ENCODE measurements at regions not wholly inside any gene's neighbourhood (a gene's known extent, or its start where the extent isn't known, plus 50 kb on each side); places are given as distances from the start of the nearest gene placed in this dataset.

- H3K4me3 ChIP-seq (ENCODE audit: low read length) = no peak overlapping the region
- TF ChIP-seq ZNF274 (IDR thresholded peaks at IDR 0.05; ENCODE audit: low read depth, low read length) = no peak
Measured at GRCh38 chr4:124227981-124228380, 484.6 kb downstream of the ANKRD50 start.

- TF ChIP-seq ZNF274 (IDR thresholded peaks at IDR 0.05; ENCODE audit: low read depth, low read length) = no peak
- no peak overlapping the region for H3K4me3 ChIP-seq (ENCODE audit: low read length)
Measured at GRCh38 chr4:124230268-124230667, 482.3 kb downstream of the ANKRD50 start.

GRCh38 chr4:124234771-124235170, 477.8 kb downstream of the ANKRD50 start:
- H3K4me3 ChIP-seq (ENCODE audit: low read length) = no peak overlapping the region
- no peak for TF ChIP-seq ZNF274 (IDR thresholded peaks at IDR 0.05; ENCODE audit: low read depth, low read length)

GRCh38 chr4:124243671-124244366, 468.7 kb downstream of the ANKRD50 start:
- no peak for TF ChIP-seq ZNF274 (IDR thresholded peaks at IDR 0.05; ENCODE audit: low read depth, low read length)
- H3K4me3 ChIP-seq (ENCODE audit: low read length) = no peak overlapping the region

GRCh38 chr4:124253080-124253479, 459.5 kb downstream of the ANKRD50 start:
- no peak for TF ChIP-seq ZNF274 (IDR thresholded peaks at IDR 0.05; ENCODE audit: low read depth, low read length)
- H3K4me3 ChIP-seq (ENCODE audit: low read length) = no peak overlapping the region

- TF ChIP-seq ZNF274 (IDR thresholded peaks at IDR 0.05; ENCODE audit: low read depth, low read length) = no peak
- no peak overlapping the region for H3K4me3 ChIP-seq (ENCODE audit: low read length)
Measured at GRCh38 chr4:124262211-124263179, 450.0 kb downstream of the ANKRD50 start.

GRCh38 chr4:124265701-124266100, 446.8 kb downstream of the ANKRD50 start:
- H3K4me3 ChIP-seq (ENCODE audit: low read length) = no peak overlapping the region
- TF ChIP-seq ZNF274 (IDR thresholded peaks at IDR 0.05; ENCODE audit: low read depth, low read length) = no peak

- no peak for TF ChIP-seq ZNF274 (IDR thresholded peaks at IDR 0.05; ENCODE audit: low read depth, low read length)
- H3K4me3 ChIP-seq (ENCODE audit: low read length) = no peak overlapping the region
Measured at GRCh38 chr4:124266721-124267120, 445.8 kb downstream of the ANKRD50 start.

GRCh38 chr4:124276461-124276860, 436.1 kb downstream of the ANKRD50 start:
- no peak overlapping the region for H3K4me3 ChIP-seq (ENCODE audit: low read length)
- TF ChIP-seq ZNF274 (IDR thresholded peaks at IDR 0.05; ENCODE audit: low read depth, low read length) = no peak

GRCh38 chr4:124277691-124278090, 434.8 kb downstream of the ANKRD50 start:
- H3K4me3 ChIP-seq (ENCODE audit: low read length) = no peak overlapping the region
- no peak for TF ChIP-seq ZNF274 (IDR thresholded peaks at IDR 0.05; ENCODE audit: low read depth, low read length)

GRCh38 chr4:124278477-124278876, 434.1 kb downstream of the ANKRD50 start:
- H3K4me3 ChIP-seq (ENCODE audit: low read length) = no peak overlapping the region
- TF ChIP-seq ZNF274 (IDR thresholded peaks at IDR 0.05; ENCODE audit: low read depth, low read length) = no peak

GRCh38 chr4:124279741-124280140, 432.8 kb downstream of the ANKRD50 start:
- H3K4me3 ChIP-seq (ENCODE audit: low read length) = no peak overlapping the region
- no peak for TF ChIP-seq ZNF274 (IDR thresholded peaks at IDR 0.05; ENCODE audit: low read depth, low read length)

- no peak overlapping the region for H3K4me3 ChIP-seq (ENCODE audit: low read length)
- no peak for TF ChIP-seq ZNF274 (IDR thresholded peaks at IDR 0.05; ENCODE audit: low read depth, low read length)
Measured at GRCh38 chr4:124282301-124282898, 430.1 kb downstream of the ANKRD50 start.

GRCh38 chr4:124288706-124289486, 423.6 kb downstream of the ANKRD50 start:
- no peak overlapping the region for H3K4me3 ChIP-seq (ENCODE audit: low read length)
- no peak for TF ChIP-seq ZNF274 (IDR thresholded peaks at IDR 0.05; ENCODE audit: low read depth, low read length)

All from GM08714 (cell line).